GM12878 (cell line): ENCODE measurements at regions not wholly inside any gene's neighbourhood (a gene's known extent, or its start where the extent isn't known, plus 50 kb on each side); places are given as distances from the start of the nearest gene placed in this dataset.

Experiments
- ATAC-seq: fragments of 200-7000 bp; cut with Tn5 transposase; 3 replicates; pipeline ENCODE4 v1.9.1; 2020; ENCODE audit warnings: mild to moderate bottlenecking, moderate library complexity
- BruUV-seq: library from RNA; stranded (reverse); fragments of 400-500 nt; replicated peaks from 2 replicates; lab custom pipeline; 2021; lab: Mats Ljungman, UMichigan
- CTCF ChIA-PET: fragments of 300-600 bp; sonication (Branson Sonifier 250); formaldehyde crosslinking; extraction: SDS; loops from one replicate; lab custom pipeline; 2021; ENCODE audit warnings: inconsistent platforms; lab: Yijun Ruan, JAX
- POLR2A ChIA-PET: fragments of 350-600 bp; formaldehyde crosslinking; extraction: SDS; loops from one replicate; lab custom pipeline; 2021; ENCODE audit warnings: inconsistent platforms; lab: Charles Lee
- RAD21 ChIA-PET: fragments of 300-600 bp; sonication (Branson Sonifier 250); formaldehyde crosslinking; loops from one replicate; lab custom pipeline; 2023; ENCODE audit warnings: antibody characterized with exemption; ENCODE audit not compliant: unreplicated experiment; lab: Charles Lee
- SMC1A ChIA-PET: fragments of 300-600 bp; sonication (Branson Sonifier 250); formaldehyde crosslinking; loops from one replicate; lab custom pipeline; 2023; ENCODE audit not compliant: unreplicated experiment, uncharacterized antibody; lab: Charles Lee
- DNase-seq: peaks from one replicate; pipeline ENCODE4 v3.0.0-alpha.2; 2011; ENCODE audit warnings: low read depth, low spot score
- FAIRE-seq: peaks from 3 replicates; lab custom pipeline; 2011; peaks lifted over from hg19 to GRCh38; lab: Jason Lieb, UNC
- H2AFZ ChIP-seq: 2 replicates; pipeline ENCODE4 v1.6.0; 2011; ENCODE audit warnings: low read depth, low read length, control low read depth; ENCODE audit not compliant: control insufficient read depth
- H3K27ac ChIP-seq: 2 replicates; pipeline ENCODE4 v1.5.1; 2011; ENCODE audit warnings: control low read depth; ENCODE audit not compliant: control insufficient read depth, insufficient read depth
- H3K27me3 ChIP-seq, 2 experiments: replicated peaks in 1 of 2; 2 replicates each; pipeline versions ENCODE4 v1.6.0 to v1.6.1; 2011; ENCODE audit warnings: low read length in 1 of 2; ENCODE audit not compliant: control insufficient read depth in 2 of 2, insufficient read depth in 2 of 2
- H3K36me3 ChIP-seq, 2 experiments: 2 replicates each; pipeline ENCODE4 v1.5.1; 2011; ENCODE audit warnings: low read length in 1 of 2; ENCODE audit not compliant: control insufficient read depth in 2 of 2, insufficient read depth in 2 of 2
- H3K4me1 ChIP-seq: 2 replicates; pipeline ENCODE4 v1.6.1; 2011; ENCODE audit warnings: mild to moderate bottlenecking, low read length, moderate library complexity, mixed read lengths; ENCODE audit not compliant: control insufficient read depth, insufficient read depth
- H3K4me2 ChIP-seq: 2 replicates; pipeline ENCODE4 v1.6.0; 2011; ENCODE audit warnings: control low read depth; ENCODE audit not compliant: control insufficient read depth, insufficient read depth
- H3K4me3 ChIP-seq: fragments of 200-600 bp; sonication (generic); 2 replicates; pipeline ENCODE4 v1.5.1; 2016
- H3K79me2 ChIP-seq: 2 replicates; pipeline ENCODE4 v1.6.0; 2011; ENCODE audit warnings: low read length; ENCODE audit not compliant: control insufficient read depth, insufficient read depth
- H3K9ac ChIP-seq: 2 replicates; pipeline ENCODE4 v1.8.0; 2011; ENCODE audit warnings: low read length, control low read depth, mixed read lengths; ENCODE audit not compliant: control insufficient read depth, insufficient read depth
- H3K9me3 ChIP-seq: replicated peaks from 3 replicates; pipeline ENCODE4 v1.5.1; 2011; ENCODE audit warnings: mild to moderate bottlenecking, low read length; ENCODE audit not compliant: control insufficient read depth, insufficient read depth
- H4K20me1 ChIP-seq: 2 replicates; pipeline ENCODE4 v1.6.0; 2011; ENCODE audit not compliant: control insufficient read depth, insufficient read depth
- BCLAF1 ChIP-seq: fragments of 450-650 bp; IDR thresholded peaks from 2 replicates; pipeline ENCODE4 v1.6.1; 2017; ENCODE audit warnings: antibody characterized with exemption, mild to moderate bottlenecking, moderate library complexity
- CBX5 ChIP-seq: sonication (generic); IDR thresholded peaks from 2 replicates; pipeline ENCODE4 v1.6.1; 2016; ENCODE audit warnings: low read depth, moderate library complexity, mild to moderate bottlenecking, inconsistent platforms
- IRF4 ChIP-seq: IDR thresholded peaks from 2 replicates; pipeline ENCODE4 v1.6.1; 2011; ENCODE audit warnings: low read depth, low read length
- MYB ChIP-seq: fragments of 150-350 bp; IDR thresholded peaks from 2 replicates; pipeline ENCODE4 v1.6.1; 2014; ENCODE audit warnings: mild to moderate bottlenecking, low read depth, low read length, borderline replicate concordance
- ZNF207 ChIP-seq: fragments of 450-650 bp; IDR thresholded peaks from 2 replicates; pipeline ENCODE4 v1.6.1; 2014; ENCODE audit warnings: antibody characterized with exemption, mild to moderate bottlenecking, borderline replicate concordance
- ZNF274 ChIP-seq: IDR thresholded peaks from one replicate; pipeline ENCODE4 v1.8.0; 2011; ENCODE audit not compliant: insufficient read length, insufficient read depth
- WGBS: methylation state at CpG from one replicate; pipeline ENCODE4 v1.1.6; 2016; ENCODE audit warnings: low lambda C conversion rate; ENCODE audit not compliant: insufficient replicate concordance, insufficient coverage; ENCODE audit errors: missing lambda C conversion rate; 5-methylcytosine and 5-hydroxymethylcytosine counted together
- in situ Hi-C: fragments of 300-500 bp; cut with MboI; formaldehyde crosslinking; loops from 9 replicates; pipeline ENCODE4 v1.14.3; 2018; ENCODE audit warnings: mixed read lengths
- intact Hi-C: fragments of 100-400 bp; cut with micrococcal nuclease; formaldehyde crosslinking; loops from one replicate; pipeline ENCODE4 v1.14.2; 2022; ENCODE audit not compliant: unreplicated experiment

GRCh38 chr3:64290864-64291263, 65.6 kb upstream of the PRICKLE2 start (continued):
- no peak for TF ChIP-seq IRF4
- no peak for TF ChIP-seq CBX5
- no peak for TF ChIP-seq MYB

- no peak overlapping the region for H3K9ac ChIP-seq
- no peaks in the 10 kb centered on the region for H3K79me2 ChIP-seq
- FAIRE-seq, result no peak
- BruUV-seq, result no TSS peak
- no peak for DNase-seq
- 38% methylated on average over 5 of the region's 5 CpGs for WGBS
- intact Hi-C loops, result no loop called here
- H2AFZ ChIP-seq, result no peak overlapping the region
- H4K20me1 ChIP-seq, result no peaks in the 10 kb centered on the region
- RAD21 ChIA-PET, result interaction anchor here (0.8 kb wide), 1 partner anchor 36 kb away, joined by 3 read pairs; no protein-coding TSS in a partner anchor
- no peaks in the 10 kb centered on the region for H3K4me1 ChIP-seq
- SMC1A ChIA-PET, result interaction anchor here (0.8 to 1.9 kb wide), 3 partner anchors 14 to 57 kb away, joined by 3 to 5 read pairs (median 3); no protein-coding TSS in a partner anchor
- in situ Hi-C loops, result no loop called here
- no peak for ATAC-seq
- POLR2A ChIA-PET, result no interaction called here
- H3K27me3 ChIP-seq, result no peaks in the 10 kb centered on the region
- TF ChIP-seq ZNF207, result no peak
- TF ChIP-seq ZNF274, result no peak
- no peak for TF ChIP-seq BCLAF1
- CTCF ChIA-PET, result no interaction called here
- no peak overlapping the region for H3K27ac ChIP-seq
- H3K4me3 ChIP-seq, result no peak overlapping the region
- H3K4me2 ChIP-seq, result no peak overlapping the region
- H3K36me3 ChIP-seq, result no peaks in the 10 kb centered on the region
- H3K9me3 ChIP-seq, result no peaks in the 10 kb centered on the region
Observed at GRCh38 chr3:64290161-64290560, 64.9 kb upstream of the PRICKLE2 start.
